DOHH2 (cell line): ENCODE measurements at regions not wholly inside any gene's neighbourhood (a gene's known extent, or its start where the extent isn't known, plus 50 kb on each side); places are given as distances from the start of the nearest gene placed in this dataset.

Experiments
- H3F3A ChIP-seq: fragments of 200-600 bp; sonication (generic), shearing (Covaris generic); 2 replicates; pipeline ENCODE4 v1.6.0; 2016; ENCODE audit warnings: antibody characterized with exemption, mild to moderate bottlenecking; ENCODE audit not compliant: control insufficient read depth, insufficient read depth
- H3K27ac ChIP-seq: fragments of 200-600 bp; sonication (generic); 2 replicates; pipeline ENCODE4 v1.5.1; 2014; ENCODE audit warnings: low read depth, mild to moderate bottlenecking, low read length, moderate library complexity
- H3K27me3 ChIP-seq: fragments of 200-600 bp; sonication (generic); 2 replicates; pipeline ENCODE4 v1.6.1; 2014; ENCODE audit warnings: mild to moderate bottlenecking, low read length, mixed read lengths; ENCODE audit not compliant: control insufficient read depth
- H3K36me3 ChIP-seq: fragments of 200-600 bp; sonication (generic); 2 replicates; pipeline ENCODE4 v1.6.1; 2014; ENCODE audit warnings: mild to moderate bottlenecking, low read length, moderate library complexity, mixed read lengths; ENCODE audit not compliant: control insufficient read depth
- H3K4me1 ChIP-seq: fragments of 200-600 bp; sonication (generic); 2 replicates; pipeline ENCODE4 v1.6.1; 2014; ENCODE audit warnings: mild to moderate bottlenecking, low read length, mixed read lengths; ENCODE audit not compliant: control insufficient read depth
- H3K4me2 ChIP-seq: fragments of 200-600 bp; sonication (generic); 2 replicates; pipeline ENCODE4 v1.6.0; 2014; ENCODE audit warnings: mild to moderate bottlenecking, low read length, moderate library complexity
- H3K4me3 ChIP-seq: fragments of 200-600 bp; sonication (generic); 2 replicates; pipeline ENCODE4 v1.5.1; 2014; ENCODE audit warnings: mild to moderate bottlenecking, low read length, mixed read lengths
- H3K79me2 ChIP-seq: fragments of 200-600 bp; sonication (generic); 2 replicates; pipeline ENCODE4 v1.6.1; 2014; ENCODE audit warnings: mild to moderate bottlenecking, low read length, mixed read lengths; ENCODE audit not compliant: control insufficient read depth
- H3K9me2 ChIP-seq: fragments of 200-600 bp; sonication (generic); replicated peaks from 2 replicates; pipeline ENCODE4 v1.6.1; 2014; ENCODE audit warnings: mild to moderate bottlenecking, low read length, mixed read lengths; ENCODE audit not compliant: control insufficient read depth
- H3K9me3 ChIP-seq: fragments of 200-600 bp; sonication (generic); 2 replicates; pipeline ENCODE4 v1.6.1; 2014; ENCODE audit warnings: antibody characterized with exemption, low read length, mixed read lengths; ENCODE audit not compliant: control insufficient read depth, insufficient read depth
- H4K20me1 ChIP-seq: fragments of 200-600 bp; sonication (generic); 2 replicates; pipeline ENCODE4 v1.6.0; 2014; ENCODE audit warnings: low read depth, mild to moderate bottlenecking, antibody characterized with exemption, low read length, moderate library complexity; ENCODE audit not compliant: control insufficient read depth, insufficient read depth
- EZH2phosphoT487 ChIP-seq: fragments of 200-600 bp; sonication (generic); IDR thresholded peaks from 2 replicates; pipeline ENCODE4 v1.6.1; 2017; ENCODE audit warnings: borderline replicate concordance, mild to moderate bottlenecking, antibody characterized with exemption, low read length, moderate library complexity, mixed read lengths
- TF ChIP-seq, protein P1 (sequence below): fragments of 200-600 bp; sonication (generic); IDR thresholded peaks from one replicate; pipeline ENCODE4 v1.5.1; 2014; ENCODE audit warnings: antibody characterized with exemption, mild to moderate bottlenecking, low read depth, low read length; ENCODE audit not compliant: poor library complexity, severe bottlenecking

DNA sequence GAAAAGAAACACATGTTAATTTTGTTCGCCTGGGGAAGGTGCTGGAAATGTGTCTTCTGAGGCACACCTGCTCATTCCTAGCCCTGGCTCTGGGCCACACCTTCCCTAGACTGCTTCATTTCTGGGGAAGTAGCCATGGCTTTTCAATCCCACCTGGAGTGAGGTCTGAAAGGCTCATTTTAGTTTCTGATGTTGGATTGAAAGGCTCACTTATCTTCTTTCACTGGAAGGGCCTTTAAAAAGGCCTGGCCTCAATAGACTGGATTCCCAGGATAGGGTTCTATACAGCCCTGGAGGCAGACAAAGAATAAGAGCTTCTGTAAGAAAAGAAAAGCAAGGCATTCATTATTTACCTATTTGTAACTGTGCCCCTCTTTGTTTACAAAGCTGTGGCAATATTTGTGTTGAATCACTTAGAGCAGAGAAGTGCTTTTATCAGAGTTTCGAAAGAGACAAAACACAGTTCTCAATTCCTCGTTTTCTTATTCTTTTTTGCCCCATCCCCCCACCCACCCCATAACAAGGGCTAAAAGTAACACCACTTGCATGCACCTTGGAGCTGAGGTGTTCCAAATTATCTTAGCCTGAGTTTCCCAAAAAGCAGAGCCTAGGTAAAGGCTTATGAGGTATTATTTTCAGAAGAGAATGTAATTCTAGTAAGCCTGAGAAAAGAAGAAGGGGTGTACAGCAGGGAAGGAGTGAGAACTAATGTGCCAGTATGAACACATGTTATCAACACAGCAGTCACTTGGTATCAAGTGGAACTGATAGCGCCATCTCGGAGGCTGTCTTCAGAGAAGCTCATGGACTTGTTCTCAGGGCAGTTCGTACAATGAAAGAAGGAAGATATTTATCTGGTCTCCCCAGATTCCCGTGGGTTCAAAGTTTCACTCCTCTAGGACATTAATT lies 413.1 kb downstream of the KCTD16 start:
- Histone ChIP-seq H3K9me2 (no peaks in the 10 kb centered on the region; the same call in 1 of the 2 replicates), H3F3A (no peaks in the 10 kb centered on the region), H3K27me3 (no peaks in the 10 kb centered on the region), H4K20me1 (no peaks in the 10 kb centered on the region), H3K36me3 (no peaks in the 10 kb centered on the region), H3K79me2 (no peaks in the 10 kb centered on the region), H3K27ac (no peak overlapping the region), H3K4me1 (no peaks in the 10 kb centered on the region), H3K4me3 (no peak overlapping the region), H3K9me3 (no peaks in the 10 kb centered on the region), H3K4me2 (no peak overlapping the region)
- TF ChIP-seq, protein P1, sequence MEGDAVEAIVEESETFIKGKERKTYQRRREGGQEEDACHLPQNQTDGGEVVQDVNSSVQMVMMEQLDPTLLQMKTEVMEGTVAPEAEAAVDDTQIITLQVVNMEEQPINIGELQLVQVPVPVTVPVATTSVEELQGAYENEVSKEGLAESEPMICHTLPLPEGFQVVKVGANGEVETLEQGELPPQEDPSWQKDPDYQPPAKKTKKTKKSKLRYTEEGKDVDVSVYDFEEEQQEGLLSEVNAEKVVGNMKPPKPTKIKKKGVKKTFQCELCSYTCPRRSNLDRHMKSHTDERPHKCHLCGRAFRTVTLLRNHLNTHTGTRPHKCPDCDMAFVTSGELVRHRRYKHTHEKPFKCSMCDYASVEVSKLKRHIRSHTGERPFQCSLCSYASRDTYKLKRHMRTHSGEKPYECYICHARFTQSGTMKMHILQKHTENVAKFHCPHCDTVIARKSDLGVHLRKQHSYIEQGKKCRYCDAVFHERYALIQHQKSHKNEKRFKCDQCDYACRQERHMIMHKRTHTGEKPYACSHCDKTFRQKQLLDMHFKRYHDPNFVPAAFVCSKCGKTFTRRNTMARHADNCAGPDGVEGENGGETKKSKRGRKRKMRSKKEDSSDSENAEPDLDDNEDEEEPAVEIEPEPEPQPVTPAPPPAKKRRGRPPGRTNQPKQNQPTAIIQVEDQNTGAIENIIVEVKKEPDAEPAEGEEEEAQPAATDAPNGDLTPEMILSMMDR = no peak
- no peak for TF ChIP-seq EZH2phosphoT487

DNA sequence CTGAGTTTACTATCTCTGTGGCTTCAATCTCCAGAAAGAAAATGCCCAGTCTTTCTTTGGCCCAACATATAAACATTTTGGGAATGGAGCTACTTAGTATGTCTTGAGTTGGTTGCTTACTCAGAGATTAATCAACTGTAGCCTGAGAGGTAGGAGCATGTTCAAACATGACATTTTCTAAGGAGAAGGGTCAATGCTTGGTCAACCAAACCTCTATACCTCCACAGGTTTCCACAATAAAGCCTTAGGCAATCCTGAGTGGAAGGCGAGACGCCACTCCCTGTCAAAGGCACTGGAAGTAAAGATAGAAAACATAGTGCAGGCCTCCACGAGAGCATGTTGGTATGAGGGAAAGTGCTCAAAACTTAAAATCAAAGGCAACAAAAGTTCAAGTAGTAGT lies 411.4 kb downstream of the KCTD16 start:
- no peaks in the 10 kb centered on the region for H3F3A ChIP-seq
- H3K79me2 ChIP-seq = no peaks in the 10 kb centered on the region
- no peaks in the 10 kb centered on the region for H3K4me1 ChIP-seq
- H3K4me2 ChIP-seq = no peak overlapping the region
- no peaks in the 10 kb centered on the region for H3K9me3 ChIP-seq
- H3K9me2 ChIP-seq = no peaks in the 10 kb centered on the region; the same call in 1 of the 2 replicates
- TF ChIP-seq, protein P1 = no peak
- TF ChIP-seq EZH2phosphoT487 = no peak
- H3K27me3 ChIP-seq = no peaks in the 10 kb centered on the region
- no peak overlapping the region for H3K27ac ChIP-seq
- no peaks in the 10 kb centered on the region for H4K20me1 ChIP-seq
- H3K36me3 ChIP-seq = no peaks in the 10 kb centered on the region
- no peak overlapping the region for H3K4me3 ChIP-seq

DNA sequence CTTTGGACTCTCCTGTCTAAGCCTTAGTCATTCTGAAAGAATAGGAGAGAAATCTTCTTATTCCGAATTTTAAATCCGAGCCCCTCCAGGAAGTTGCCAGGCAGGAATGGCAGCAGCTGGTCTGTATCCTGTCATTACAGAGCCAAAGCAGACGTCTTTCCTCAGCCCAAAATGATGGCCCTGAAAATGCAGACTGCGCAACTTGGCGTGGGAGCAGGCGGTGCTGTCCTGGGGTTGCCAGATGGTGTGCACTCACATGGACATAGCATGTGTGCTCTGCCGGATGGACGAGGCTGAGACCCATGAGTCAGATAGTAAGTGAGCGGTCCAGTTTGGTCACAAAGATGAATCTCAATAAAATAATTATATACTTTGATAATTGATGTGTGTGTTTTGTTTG lies 410.4 kb downstream of the KCTD16 start:
- Histone ChIP-seq H3K36me3 (no peaks in the 10 kb centered on the region), H4K20me1 (no peaks in the 10 kb centered on the region), H3F3A (no peaks in the 10 kb centered on the region), H3K27ac (no peak overlapping the region), H3K9me2 (no peaks in the 10 kb centered on the region; the same call in 1 of the 2 replicates), H3K79me2 (no peaks in the 10 kb centered on the region), H3K9me3 (no peaks in the 10 kb centered on the region), H3K4me3 (no peak overlapping the region), H3K4me2 (no peak overlapping the region), H3K4me1 (no peaks in the 10 kb centered on the region), H3K27me3 (no peaks in the 10 kb centered on the region)
- TF ChIP-seq EZH2phosphoT487 = no peak
- TF ChIP-seq, protein P1 = no peak
